Left ventricle myocardium inferior (tissue), 1 donor: ENCODE measurements at regions not wholly inside any gene's neighbourhood (a gene's known extent, or its start where the extent isn't known, plus 50 kb on each side); places are given as distances from the start of the nearest gene placed in this dataset.

Source experiments
- DNase-seq: peaks from one replicate; pipeline ENCODE4 v3.0.0-alpha.2; 2020
- H3K27ac ChIP-seq: fragments of 200-600 bp; replicated peaks from 2 replicates; pipeline ENCODE4 v1.8.0; 2021
- H3K27me3 ChIP-seq: fragments of 200-600 bp; 2 replicates; pipeline ENCODE4 v1.8.0; 2021; ENCODE audit warnings: low read depth
- H3K36me3 ChIP-seq: fragments of 200-600 bp; 2 replicates; pipeline ENCODE4 v1.8.0; 2021
- H3K4me1 ChIP-seq: fragments of 200-600 bp; 2 replicates; pipeline ENCODE4 v1.8.0; 2021
- H3K4me3 ChIP-seq: fragments of 200-600 bp; 2 replicates; pipeline ENCODE4 v1.8.0; 2021; ENCODE audit warnings: mild to moderate bottlenecking, moderate library complexity
- H3K9me3 ChIP-seq: fragments of 200-600 bp; replicated peaks from 2 replicates; pipeline ENCODE4 v1.8.0; 2021
- CTCF ChIP-seq: fragments of 200-600 bp; IDR thresholded peaks from 2 replicates; pipeline ENCODE4 v1.8.0; 2021; ENCODE audit warnings: antibody characterized with exemption, mild to moderate bottlenecking, borderline replicate concordance
- intact Hi-C: fragments of 100-400 bp; cut with micrococcal nuclease; formaldehyde crosslinking; loops from one replicate; pipeline ENCODE4 v1.11.0; 2022
- donor health status: DM: no; HTN: yes; CAD: no; lungs with severe emphysema.

- H3K4me1 ChIP-seq: no peaks in the 10 kb centered on the region
- intact Hi-C loops: no loop called here
- no peak overlapping the region for H3K4me3 ChIP-seq
- no peak for TF ChIP-seq CTCF
- no peak for DNase-seq
- no peak overlapping the region for H3K27ac ChIP-seq
- H3K36me3 ChIP-seq: no peaks in the 10 kb centered on the region
- H3K9me3 ChIP-seq: no peaks in the 10 kb centered on the region
- H3K27me3 ChIP-seq: no peaks in the 10 kb centered on the region
Observed at GRCh38 chr12:9276990-9277389, 68.8 kb upstream of the PZP start.

GRCh38 chr12:9273276-9273675, 65.1 kb upstream of the PZP start:
- no peaks in the 10 kb centered on the region for H3K4me1 ChIP-seq
- H3K27me3 ChIP-seq: no peaks in the 10 kb centered on the region
- no peaks in the 10 kb centered on the region for H3K9me3 ChIP-seq
- no peak overlapping the region for H3K4me3 ChIP-seq
- no peak for TF ChIP-seq CTCF
- H3K36me3 ChIP-seq: no peaks in the 10 kb centered on the region
- DNase-seq: no peak
- no peak overlapping the region for H3K27ac ChIP-seq
- intact Hi-C loops: no loop called here

GRCh38 chr12:9271875-9272274, 63.7 kb upstream of the PZP start:
- Histone ChIP-seq H3K4me1 (no peaks in the 10 kb centered on the region), H3K9me3 (no peaks in the 10 kb centered on the region), H3K27me3 (no peaks in the 10 kb centered on the region), H3K4me3 (no peak overlapping the region), H3K36me3 (no peaks in the 10 kb centered on the region), H3K27ac (no peak overlapping the region)
- no peak for DNase-seq
- TF ChIP-seq CTCF: no peak
- intact Hi-C loops: no loop called here

- no peak for TF ChIP-seq CTCF
- no peak overlapping the region for H3K4me3 ChIP-seq
- intact Hi-C loops: no loop called here
- peaks cover 5% of the 10 kb centered on the region for H3K9me3 ChIP-seq
- H3K36me3 ChIP-seq: no peaks in the 10 kb centered on the region
- DNase-seq: no peak
- H3K27ac ChIP-seq: no peak overlapping the region
- H3K4me1 ChIP-seq: no peaks in the 10 kb centered on the region
- H3K27me3 ChIP-seq: no peaks in the 10 kb centered on the region
Observed at GRCh38 chr12:9264546-9264945, 56.4 kb upstream of the PZP start.

- no peaks in the 10 kb centered on the region for H3K27me3 ChIP-seq
- no peak for TF ChIP-seq CTCF
- intact Hi-C loops: no loop called here
- no peaks in the 10 kb centered on the region for H3K4me1 ChIP-seq
- H3K4me3 ChIP-seq: no peak overlapping the region
- peaks cover 8% of the 10 kb centered on the region for H3K9me3 ChIP-seq
- H3K27ac ChIP-seq: no peak overlapping the region
- no peak for DNase-seq
- H3K36me3 ChIP-seq: no peaks in the 10 kb centered on the region
Observed at GRCh38 chr12:9260931-9261330, 52.7 kb upstream of the PZP start.

- intact Hi-C loops: no loop called here
- TF ChIP-seq CTCF: no peak
- Histone ChIP-seq H3K4me3 (no peak overlapping the region), H3K27ac (no peak overlapping the region), H3K9me3 (peaks cover 8% of the 10 kb centered on the region), H3K36me3 (no peaks in the 10 kb centered on the region), H3K4me1 (no peaks in the 10 kb centered on the region), H3K27me3 (no peaks in the 10 kb centered on the region)
- no peak for DNase-seq
Observed at GRCh38 chr12:9258676-9259075, 50.5 kb upstream of the PZP start.
